HEK293T (cell line): ENCODE measurements at regions not wholly inside any gene's neighbourhood (a gene's known extent, or its start where the extent isn't known, plus 50 kb on each side); places are given as distances from the start of the nearest gene placed in this dataset.

Experiments used
- CTBP1 ChIP-seq: fragments of 450-650 bp; IDR thresholded peaks from 2 replicates; pipeline ENCODE4 v1.6.1; 2016; ENCODE audit warnings: borderline replicate concordance
- ELF4 ChIP-seq: fragments of 450-650 bp; IDR thresholded peaks from 2 replicates; pipeline ENCODE4 v1.6.1; 2017; ENCODE audit warnings: antibody characterized with exemption
- FOXM1 ChIP-seq: fragments of 450-650 bp; IDR thresholded peaks from 2 replicates; pipeline ENCODE4 v1.6.1; 2017; ENCODE audit warnings: mild to moderate bottlenecking, borderline replicate concordance
- NFRKB ChIP-seq: fragments of 450-650 bp; IDR thresholded peaks from 2 replicates; pipeline ENCODE4 v1.6.1; 2016; ENCODE audit warnings: mild to moderate bottlenecking, moderate library complexity
- SP1 ChIP-seq: fragments of 450-650 bp; IDR thresholded peaks from 2 replicates; pipeline ENCODE4 v1.6.1; 2017

DNA sequence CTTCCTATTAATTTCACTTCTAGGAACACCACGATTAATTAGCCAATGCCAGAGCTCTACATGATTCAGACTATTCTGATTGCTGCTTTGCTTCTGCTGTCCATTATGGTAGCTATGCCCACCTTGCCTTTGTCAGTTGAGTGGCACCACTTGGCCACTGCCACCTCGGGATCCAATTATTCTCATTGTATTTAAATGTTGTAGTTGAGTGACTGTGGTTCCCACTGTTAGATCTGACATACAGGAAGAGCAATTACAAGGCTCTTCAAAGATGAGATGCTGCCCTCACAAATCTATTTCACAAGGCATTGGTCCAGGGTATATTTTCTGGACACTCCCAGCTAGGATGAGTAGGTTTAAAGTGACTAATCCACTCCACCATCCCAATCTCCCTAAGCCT lies 864.5 kb upstream of the EDIL3 start:
- TF ChIP-seq ELF4 (no peak), CTBP1 (no peak), SP1 (no peak), FOXM1 (no peak), NFRKB (no peak)
